PC-3 (cell line): ENCODE measurements at regions not wholly inside any gene's neighbourhood (a gene's known extent, or its start where the extent isn't known, plus 50 kb on each side); places are given as distances from the start of the nearest gene placed in this dataset.

Experiments
- EZH2 ChIP-seq: fragments of 300-600 bp; sonication (generic); IDR thresholded peaks from one replicate; pipeline ENCODE4 v1.6.1; 2017; ENCODE audit warnings: antibody characterized with exemption, mild to moderate bottlenecking, low read length; ENCODE audit not compliant: unreplicated experiment
- TF ChIP-seq, protein P1 (sequence below): fragments of 300-600 bp; sonication (generic); conservative IDR thresholded peaks from 2 replicates; pipeline ENCODE4 v1.5.1; 2017; ENCODE audit warnings: antibody characterized with exemption, low read depth, mild to moderate bottlenecking, low read length

DNA sequence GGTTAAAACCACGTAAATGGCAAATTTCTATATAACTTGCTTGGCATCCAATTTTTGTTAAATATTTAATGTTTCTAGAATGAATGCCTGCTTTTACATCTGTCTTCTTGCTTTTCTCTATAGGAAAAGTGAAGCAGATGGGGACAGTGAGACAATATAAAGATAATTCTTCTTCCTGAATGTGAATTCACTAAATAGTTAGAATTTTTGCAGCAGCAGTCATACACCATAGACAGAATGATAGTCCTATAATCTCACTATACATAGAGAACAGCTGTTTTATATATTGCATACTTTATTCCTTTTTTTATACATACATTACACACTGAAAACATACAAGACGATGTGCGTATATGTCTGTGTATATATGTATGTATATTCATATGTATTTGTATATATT, 1127.3 kb downstream of the PCDH9 start:
- TF ChIP-seq, protein P1, sequence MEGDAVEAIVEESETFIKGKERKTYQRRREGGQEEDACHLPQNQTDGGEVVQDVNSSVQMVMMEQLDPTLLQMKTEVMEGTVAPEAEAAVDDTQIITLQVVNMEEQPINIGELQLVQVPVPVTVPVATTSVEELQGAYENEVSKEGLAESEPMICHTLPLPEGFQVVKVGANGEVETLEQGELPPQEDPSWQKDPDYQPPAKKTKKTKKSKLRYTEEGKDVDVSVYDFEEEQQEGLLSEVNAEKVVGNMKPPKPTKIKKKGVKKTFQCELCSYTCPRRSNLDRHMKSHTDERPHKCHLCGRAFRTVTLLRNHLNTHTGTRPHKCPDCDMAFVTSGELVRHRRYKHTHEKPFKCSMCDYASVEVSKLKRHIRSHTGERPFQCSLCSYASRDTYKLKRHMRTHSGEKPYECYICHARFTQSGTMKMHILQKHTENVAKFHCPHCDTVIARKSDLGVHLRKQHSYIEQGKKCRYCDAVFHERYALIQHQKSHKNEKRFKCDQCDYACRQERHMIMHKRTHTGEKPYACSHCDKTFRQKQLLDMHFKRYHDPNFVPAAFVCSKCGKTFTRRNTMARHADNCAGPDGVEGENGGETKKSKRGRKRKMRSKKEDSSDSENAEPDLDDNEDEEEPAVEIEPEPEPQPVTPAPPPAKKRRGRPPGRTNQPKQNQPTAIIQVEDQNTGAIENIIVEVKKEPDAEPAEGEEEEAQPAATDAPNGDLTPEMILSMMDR = no peak
- TF ChIP-seq EZH2 = no peak
